Transverse colon (tissue), 4 donors: ENCODE measurements at regions not wholly inside any gene's neighbourhood (a gene's known extent, or its start where the extent isn't known, plus 50 kb on each side); places are given as distances from the start of the nearest gene placed in this dataset.

Experiments
- DNase-seq: peaks from one replicate; pipeline ENCODE4 v3.0.0-alpha.2; 2019
- H3K27ac ChIP-seq, 4 donors: fragments of 200-600 bp; sonication (generic); 2 replicates each; pipeline ENCODE4 v1.5.1; 2016 to 2018; ENCODE audit warnings: inconsistent platforms in 4 of 4
- H3K27me3 ChIP-seq: fragments of 200-600 bp; sonication (generic); 2 replicates; pipeline ENCODE4 v1.5.1; 2017; ENCODE audit warnings: inconsistent platforms
- H3K36me3 ChIP-seq, 4 donors: fragments of 200-600 bp; sonication (generic); 2 replicates each; pipeline ENCODE4 v1.5.1; 2017 to 2019; ENCODE audit warnings: inconsistent platforms in 4 of 4
- H3K4me1 ChIP-seq, 4 donors: fragments of 200-600 bp; sonication (generic); 2 replicates each; pipeline ENCODE4 v1.5.1; 2017 to 2020; ENCODE audit warnings: inconsistent platforms in 4 of 4
- H3K4me3 ChIP-seq, 4 donors: fragments of 200-600 bp; sonication (generic); 1 replicate in 1 of 4; 2 replicates in 3 of 4; pipeline versions ENCODE4 v1.5.1 to v1.6.1; 2017 to 2019; ENCODE audit warnings: inconsistent platforms in 4 of 4
- H3K9me3 ChIP-seq, 2 donors: fragments of 200-600 bp; sonication (generic); 2 replicates each; pipeline ENCODE4 v1.5.1; 2017 to 2019; ENCODE audit warnings: inconsistent platforms in 2 of 2
- CTCF ChIP-seq, 5 experiments: fragments of 200-600 bp in 3 of 5; fragments of 450-650 bp in 2 of 5; sonication (generic) in 3 of 5; IDR thresholded peaks; 1 replicate in 2 of 5; 2 replicates in 3 of 5; pipeline ENCODE4 v1.5.1; 2016 to 2017; ENCODE audit warnings: antibody characterized with exemption in 5 of 5, inconsistent platforms in 3 of 5, mild to moderate bottlenecking in 2 of 5, moderate library complexity in 1 of 5
- EP300 ChIP-seq: sonication (generic); formaldehyde crosslinking; IDR thresholded peaks from one replicate; pipeline ENCODE4 v1.6.1; 2017; ENCODE audit warnings: antibody characterized with exemption, low read depth
- POLR2A ChIP-seq: fragments of 450-650 bp; IDR thresholded peaks from one replicate; pipeline ENCODE4 v1.6.1; 2016; ENCODE audit warnings: antibody characterized with exemption, mild to moderate bottlenecking, moderate library complexity
- POLR2AphosphoS5 ChIP-seq, 3 donors: sonication (generic); formaldehyde crosslinking; IDR thresholded peaks; one replicate each; pipeline ENCODE4 v1.6.1; 2016; ENCODE audit warnings: antibody characterized with exemption in 3 of 3
- WGBS, 2 donors: methylation state at CpG; one replicate each; pipeline ENCODE4 v1.1.5; 2018; ENCODE audit warnings: low coverage in 1 of 2; 5-methylcytosine and 5-hydroxymethylcytosine counted together
- in situ Hi-C, 4 donors: fragments of 200-750 bp; cut with MboI; loops; one replicate each; pipeline versions ENCODE4 v1.15.0 to v1.15.1; 2017; ENCODE audit warnings: low sequenced_read_pairs in 3 of 4, low pct_ligation_motif_present in 1 of 4, low pct_unique_long_range_greater_than_20kb in 1 of 4
- intact Hi-C: fragments of 100-400 bp; cut with DNase I; formaldehyde crosslinking; loops from one replicate; pipeline ENCODE4 v1.15.1; 2023; ENCODE audit warnings: low total_unique reads

DNA sequence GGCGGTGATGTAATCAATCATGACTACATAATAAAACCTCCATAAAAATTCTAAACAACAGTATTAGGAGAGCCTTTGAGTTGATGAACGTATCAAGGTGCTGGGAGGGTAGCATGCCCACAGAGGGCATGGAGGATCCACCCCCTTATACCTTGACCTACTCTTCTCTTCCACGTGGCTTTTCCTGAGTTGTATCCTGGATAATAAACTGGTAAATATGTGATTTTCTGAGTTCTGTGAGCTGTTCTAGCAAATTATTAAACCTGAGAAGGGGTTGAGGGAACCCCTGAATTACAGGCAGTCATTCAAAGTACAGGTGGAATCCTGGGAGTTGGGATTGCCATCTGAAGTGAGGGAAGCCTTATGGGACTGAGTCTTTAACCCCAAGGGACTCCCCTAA, 446.9 kb downstream of the DYNC2H1 start:
- Histone ChIP-seq H3K27ac (no peak overlapping the region), H3K4me1 (no peaks in the 10 kb centered on the region), H3K9me3 (no peaks in the 10 kb centered on the region), H3K36me3 (no peaks in the 10 kb centered on the region), H3K27me3 (no peaks in the 10 kb centered on the region), H3K4me3 (no peak overlapping the region)
- no peak for DNase-seq
- TF ChIP-seq POLR2AphosphoS5 (IDR thresholded peaks at IDR 0.05) (no peak), EP300 (no peak), POLR2A (no peak), CTCF (IDR thresholded peaks at IDR 0.05) (no peak)
- 46% methylated on average over 3 of the region's 3 CpGs; no CpG with 5 or more reads in 1 of the 2 donors for WGBS, 2 donors
- in situ Hi-C loops (no loop called here), intact Hi-C loops (no loop called here)

- Histone ChIP-seq H3K27ac (no peak overlapping the region), H3K9me3 (no peaks in the 10 kb centered on the region), H3K4me3 (no peak overlapping the region), H3K27me3 (no peaks in the 10 kb centered on the region), H3K36me3 (no peaks in the 10 kb centered on the region), H3K4me1 (no peaks in the 10 kb centered on the region)
- 66% methylated on average over 4 of the region's 4 CpGs; no CpG with 5 or more reads in 1 of the 2 donors for WGBS, 2 donors
- in situ Hi-C loops (no loop called here), intact Hi-C loops (no loop called here)
- DNase-seq = no peak
- TF ChIP-seq EP300 = no peak
- TF ChIP-seq POLR2AphosphoS5 (IDR thresholded peaks at IDR 0.05) = no peak
- no peak for TF ChIP-seq POLR2A
- TF ChIP-seq CTCF (IDR thresholded peaks at IDR 0.05) = no peak
Measured at GRCh38 chr11:103566116-103566515, 456.9 kb downstream of the DYNC2H1 start.

GRCh38 chr11:103581760-103582159, 454.7 kb upstream of the DDI1 start:
- intact Hi-C loops = no loop called here
- no peak overlapping the region for H3K27ac ChIP-seq
- TF ChIP-seq POLR2A = no peak
- no peak for TF ChIP-seq EP300
- TF ChIP-seq CTCF (IDR thresholded peaks at IDR 0.05) = no peak
- TF ChIP-seq POLR2AphosphoS5 (IDR thresholded peaks at IDR 0.05) = no peak
- no peaks in the 10 kb centered on the region for H3K9me3 ChIP-seq
- no peaks in the 10 kb centered on the region for H3K4me1 ChIP-seq
- DNase-seq = no peak
- H3K4me3 ChIP-seq = no peak overlapping the region
- in situ Hi-C loops = no loop called here
- no peaks in the 10 kb centered on the region for H3K36me3 ChIP-seq
- no peaks in the 10 kb centered on the region for H3K27me3 ChIP-seq
- WGBS, 2 donors = 67% methylated on average over 2 of the region's 2 CpGs; no CpG with 5 or more reads in 1 of the 2 donors

DNA sequence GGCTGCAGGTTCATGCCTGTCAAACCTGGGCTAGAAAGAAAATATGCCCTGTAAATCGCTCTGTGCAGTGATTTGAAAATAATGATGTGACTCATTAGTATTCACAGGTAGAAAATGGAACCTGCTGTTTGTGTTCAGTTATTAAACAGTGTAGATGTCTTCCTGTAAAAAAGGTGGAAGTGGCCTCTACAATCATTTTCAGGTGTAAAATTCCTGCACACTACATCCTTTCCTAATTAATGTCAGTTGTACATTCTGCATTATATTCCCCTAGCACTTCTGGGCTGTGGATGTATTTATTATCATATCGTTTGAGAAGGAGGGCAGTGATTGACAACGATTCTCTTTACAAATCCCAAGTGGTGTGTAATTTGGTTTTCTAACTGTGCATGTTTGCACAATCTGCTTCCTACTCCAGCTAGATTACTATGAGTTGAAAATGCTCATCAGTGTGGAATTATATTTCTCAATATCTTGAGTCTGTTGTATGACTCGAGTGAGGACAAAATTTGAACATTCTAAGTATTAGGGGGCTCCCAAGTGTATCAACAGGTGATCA, 454.0 kb upstream of the DDI1 start:
- intact Hi-C loops = no loop called here

More for the DNA sequence above, 454.0 kb upstream of the DDI1 start:
- Histone ChIP-seq H3K9me3 (no peaks in the 10 kb centered on the region), H3K27me3 (no peaks in the 10 kb centered on the region), H3K4me3 (no peak overlapping the region), H3K36me3 (no peaks in the 10 kb centered on the region), H3K27ac (no peak overlapping the region), H3K4me1 (no peaks in the 10 kb centered on the region)
- no peak for TF ChIP-seq POLR2AphosphoS5 (IDR thresholded peaks at IDR 0.05)
- TF ChIP-seq EP300 = no peak
- no peak for TF ChIP-seq POLR2A
- no peak for TF ChIP-seq CTCF (IDR thresholded peaks at IDR 0.05)
- WGBS, 2 donors = 60 to 64% methylated on average over 4 of the region's 4 CpGs
- no peak for DNase-seq
- in situ Hi-C loops = no loop called here
